DOHH2 (cell line): ENCODE measurements at regions not wholly inside any gene's neighbourhood (a gene's known extent, or its start where the extent isn't known, plus 50 kb on each side); places are given as distances from the start of the nearest gene placed in this dataset.

Source experiments
- H3F3A ChIP-seq: fragments of 200-600 bp; sonication (generic), shearing (Covaris generic); 2 replicates; pipeline ENCODE4 v1.6.0; 2016; ENCODE audit warnings: antibody characterized with exemption, mild to moderate bottlenecking; ENCODE audit not compliant: control insufficient read depth, insufficient read depth
- H3K27ac ChIP-seq: fragments of 200-600 bp; sonication (generic); 2 replicates; pipeline ENCODE4 v1.5.1; 2014; ENCODE audit warnings: low read depth, mild to moderate bottlenecking, low read length, moderate library complexity
- H3K27me3 ChIP-seq: fragments of 200-600 bp; sonication (generic); 2 replicates; pipeline ENCODE4 v1.6.1; 2014; ENCODE audit warnings: mild to moderate bottlenecking, low read length, mixed read lengths; ENCODE audit not compliant: control insufficient read depth
- H3K36me3 ChIP-seq: fragments of 200-600 bp; sonication (generic); 2 replicates; pipeline ENCODE4 v1.6.1; 2014; ENCODE audit warnings: mild to moderate bottlenecking, low read length, moderate library complexity, mixed read lengths; ENCODE audit not compliant: control insufficient read depth
- H3K4me1 ChIP-seq: fragments of 200-600 bp; sonication (generic); 2 replicates; pipeline ENCODE4 v1.6.1; 2014; ENCODE audit warnings: mild to moderate bottlenecking, low read length, mixed read lengths; ENCODE audit not compliant: control insufficient read depth
- H3K4me2 ChIP-seq: fragments of 200-600 bp; sonication (generic); 2 replicates; pipeline ENCODE4 v1.6.0; 2014; ENCODE audit warnings: mild to moderate bottlenecking, low read length, moderate library complexity
- H3K4me3 ChIP-seq: fragments of 200-600 bp; sonication (generic); 2 replicates; pipeline ENCODE4 v1.5.1; 2014; ENCODE audit warnings: mild to moderate bottlenecking, low read length, mixed read lengths
- H3K79me2 ChIP-seq: fragments of 200-600 bp; sonication (generic); 2 replicates; pipeline ENCODE4 v1.6.1; 2014; ENCODE audit warnings: mild to moderate bottlenecking, low read length, mixed read lengths; ENCODE audit not compliant: control insufficient read depth
- H3K9me2 ChIP-seq: fragments of 200-600 bp; sonication (generic); replicated peaks from 2 replicates; pipeline ENCODE4 v1.6.1; 2014; ENCODE audit warnings: mild to moderate bottlenecking, low read length, mixed read lengths; ENCODE audit not compliant: control insufficient read depth
- H3K9me3 ChIP-seq: fragments of 200-600 bp; sonication (generic); 2 replicates; pipeline ENCODE4 v1.6.1; 2014; ENCODE audit warnings: antibody characterized with exemption, low read length, mixed read lengths; ENCODE audit not compliant: control insufficient read depth, insufficient read depth
- H4K20me1 ChIP-seq: fragments of 200-600 bp; sonication (generic); 2 replicates; pipeline ENCODE4 v1.6.0; 2014; ENCODE audit warnings: low read depth, mild to moderate bottlenecking, antibody characterized with exemption, low read length, moderate library complexity; ENCODE audit not compliant: control insufficient read depth, insufficient read depth
- EZH2phosphoT487 ChIP-seq: fragments of 200-600 bp; sonication (generic); IDR thresholded peaks from 2 replicates; pipeline ENCODE4 v1.6.1; 2017; ENCODE audit warnings: borderline replicate concordance, mild to moderate bottlenecking, antibody characterized with exemption, low read length, moderate library complexity, mixed read lengths
- TF ChIP-seq, protein P1 (sequence below): fragments of 200-600 bp; sonication (generic); IDR thresholded peaks from one replicate; pipeline ENCODE4 v1.5.1; 2014; ENCODE audit warnings: antibody characterized with exemption, mild to moderate bottlenecking, low read depth, low read length; ENCODE audit not compliant: poor library complexity, severe bottlenecking

GRCh38 chr1:69502991-69503390, 64.7 kb upstream of the LRRC7 start:
- Histone ChIP-seq H3K27ac (no peak overlapping the region), H3K4me1 (no peaks in the 10 kb centered on the region), H3K36me3 (no peaks in the 10 kb centered on the region), H3K9me3 (no peaks in the 10 kb centered on the region), H3F3A (no peaks in the 10 kb centered on the region), H3K79me2 (no peaks in the 10 kb centered on the region), H3K27me3 (no peaks in the 10 kb centered on the region), H4K20me1 (no peaks in the 10 kb centered on the region), H3K4me3 (no peak overlapping the region), H3K9me2 (no peaks in the 10 kb centered on the region), H3K4me2 (no peak overlapping the region)
- TF ChIP-seq EZH2phosphoT487 = no peak
- TF ChIP-seq, protein P1, sequence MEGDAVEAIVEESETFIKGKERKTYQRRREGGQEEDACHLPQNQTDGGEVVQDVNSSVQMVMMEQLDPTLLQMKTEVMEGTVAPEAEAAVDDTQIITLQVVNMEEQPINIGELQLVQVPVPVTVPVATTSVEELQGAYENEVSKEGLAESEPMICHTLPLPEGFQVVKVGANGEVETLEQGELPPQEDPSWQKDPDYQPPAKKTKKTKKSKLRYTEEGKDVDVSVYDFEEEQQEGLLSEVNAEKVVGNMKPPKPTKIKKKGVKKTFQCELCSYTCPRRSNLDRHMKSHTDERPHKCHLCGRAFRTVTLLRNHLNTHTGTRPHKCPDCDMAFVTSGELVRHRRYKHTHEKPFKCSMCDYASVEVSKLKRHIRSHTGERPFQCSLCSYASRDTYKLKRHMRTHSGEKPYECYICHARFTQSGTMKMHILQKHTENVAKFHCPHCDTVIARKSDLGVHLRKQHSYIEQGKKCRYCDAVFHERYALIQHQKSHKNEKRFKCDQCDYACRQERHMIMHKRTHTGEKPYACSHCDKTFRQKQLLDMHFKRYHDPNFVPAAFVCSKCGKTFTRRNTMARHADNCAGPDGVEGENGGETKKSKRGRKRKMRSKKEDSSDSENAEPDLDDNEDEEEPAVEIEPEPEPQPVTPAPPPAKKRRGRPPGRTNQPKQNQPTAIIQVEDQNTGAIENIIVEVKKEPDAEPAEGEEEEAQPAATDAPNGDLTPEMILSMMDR = no peak

- H3K4me1 ChIP-seq = no peaks in the 10 kb centered on the region
- no peak overlapping the region for H3K27ac ChIP-seq
- no peaks in the 10 kb centered on the region for H4K20me1 ChIP-seq
- H3K4me3 ChIP-seq = no peak overlapping the region
- H3K9me3 ChIP-seq = no peaks in the 10 kb centered on the region
- H3K36me3 ChIP-seq = no peaks in the 10 kb centered on the region
- no peaks in the 10 kb centered on the region for H3F3A ChIP-seq
- H3K4me2 ChIP-seq = no peak overlapping the region
- no peak for TF ChIP-seq EZH2phosphoT487
- TF ChIP-seq, protein P1 = no peak
- H3K27me3 ChIP-seq = no peaks in the 10 kb centered on the region
- H3K79me2 ChIP-seq = no peaks in the 10 kb centered on the region
- H3K9me2 ChIP-seq = no peaks in the 10 kb centered on the region
These were observed 62.9 kb upstream of the LRRC7 start for GRCh38 chr1:69504730-69505252.

DNA sequence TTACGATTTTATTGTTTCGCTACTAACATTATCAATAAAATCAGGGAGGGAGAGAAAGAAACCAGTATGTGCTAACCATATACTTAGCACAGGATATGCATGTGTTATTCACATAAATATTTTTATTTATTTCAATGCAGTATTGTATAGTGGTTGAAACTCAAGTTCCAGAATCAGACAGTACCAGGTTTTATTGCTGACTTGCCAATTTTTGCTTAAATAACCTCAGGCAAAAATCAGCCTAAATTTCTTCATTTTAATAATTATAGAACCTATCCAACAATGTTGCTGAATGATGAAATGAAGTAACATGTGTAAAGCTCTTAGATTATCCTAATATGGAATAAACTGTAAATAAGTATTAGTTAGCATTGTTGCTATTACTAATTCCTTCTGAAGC, 61.4 kb upstream of the LRRC7 start:
- H3K79me2 ChIP-seq = no peaks in the 10 kb centered on the region
- TF ChIP-seq, protein P1 = no peak
- no peak for TF ChIP-seq EZH2phosphoT487
- H3K27ac ChIP-seq = no peak overlapping the region
- H3K36me3 ChIP-seq = no peaks in the 10 kb centered on the region
- no peaks in the 10 kb centered on the region for H3K9me3 ChIP-seq
- H3F3A ChIP-seq = no peaks in the 10 kb centered on the region
- no peaks in the 10 kb centered on the region for H3K9me2 ChIP-seq
- H3K4me1 ChIP-seq = no peaks in the 10 kb centered on the region
- no peaks in the 10 kb centered on the region for H4K20me1 ChIP-seq
- no peaks in the 10 kb centered on the region for H3K27me3 ChIP-seq
- H3K4me2 ChIP-seq = no peak overlapping the region
- H3K4me3 ChIP-seq = no peak overlapping the region

- Histone ChIP-seq H3F3A (no peaks in the 10 kb centered on the region), H3K79me2 (no peaks in the 10 kb centered on the region), H3K4me2 (no peak overlapping the region), H3K4me1 (no peaks in the 10 kb centered on the region), H3K4me3 (no peak overlapping the region), H3K9me2 (no peaks in the 10 kb centered on the region), H3K9me3 (no peaks in the 10 kb centered on the region), H3K27me3 (no peaks in the 10 kb centered on the region), H4K20me1 (no peaks in the 10 kb centered on the region), H3K36me3 (no peaks in the 10 kb centered on the region), H3K27ac (no peak overlapping the region)
- TF ChIP-seq, protein P1 = no peak
- TF ChIP-seq EZH2phosphoT487 = no peak
These were observed 61.0 kb upstream of the LRRC7 start for GRCh38 chr1:69506721-69507120.
